Activated T-cell treated with anti-CD3 and anti-CD28 coated beads, Interleukin-2, amount 50 U/mL, for 4 hours (primary cell): ENCODE measurements at regions not wholly inside any gene's neighbourhood (a gene's known extent, or its start where the extent isn't known, plus 50 kb on each side); places are given as distances from the start of the nearest gene placed in this dataset.
A peak's percentile ranks its signal among the peaks of the same experiment; 100 is the strongest.
"Not testable (repeated sequence)": the region's sequence is repeated elsewhere in the genome, so short reads cannot be mapped to it uniquely, and the experiment has no call there.

Source experiments
- ATAC-seq, 2 donors: fragments of 200-7000 bp; cut with Tn5 transposase; one replicate each; pipeline ENCODE4 v1.10.0; 2021
- DNase-seq: peaks from one replicate; pipeline ENCODE4 v3.0.0-alpha.2; 2020
- H3K27me3 Mint-ChIP-seq: one replicate; pipeline ENCODE4 v1.8.0; 2021; ENCODE audit warnings: low read depth, mixed read lengths
- H3K36me3 Mint-ChIP-seq: one replicate; pipeline ENCODE4 v1.8.0; 2022; ENCODE audit warnings: mixed read lengths; ENCODE audit not compliant: insufficient read depth
- H3K4me1 Mint-ChIP-seq: one replicate; pipeline ENCODE4 v1.8.0; 2021; ENCODE audit warnings: low read depth, mixed read lengths
- H3K4me3 Mint-ChIP-seq: one replicate; pipeline ENCODE4 v1.8.0; 2021; ENCODE audit warnings: mild to moderate bottlenecking, moderate library complexity, mixed read lengths
- H3K9me3 Mint-ChIP-seq: one replicate; pipeline ENCODE4 v1.8.0; 2021; ENCODE audit warnings: mixed read lengths

GRCh38 chr5:100641833-100642232 lies 106.7 kb downstream of the FAM174A start:
- Mint-ChIP-seq H3K4me3 (no peak overlapping the region), H3K27me3 (peaks cover 3% of the 10 kb centered on the region), H3K4me1 (no peaks in the 10 kb centered on the region), H3K36me3 (no peaks in the 10 kb centered on the region), H3K9me3 (no peaks in the 10 kb centered on the region)
- DNase-seq = no peak
- no peak for ATAC-seq

DNA sequence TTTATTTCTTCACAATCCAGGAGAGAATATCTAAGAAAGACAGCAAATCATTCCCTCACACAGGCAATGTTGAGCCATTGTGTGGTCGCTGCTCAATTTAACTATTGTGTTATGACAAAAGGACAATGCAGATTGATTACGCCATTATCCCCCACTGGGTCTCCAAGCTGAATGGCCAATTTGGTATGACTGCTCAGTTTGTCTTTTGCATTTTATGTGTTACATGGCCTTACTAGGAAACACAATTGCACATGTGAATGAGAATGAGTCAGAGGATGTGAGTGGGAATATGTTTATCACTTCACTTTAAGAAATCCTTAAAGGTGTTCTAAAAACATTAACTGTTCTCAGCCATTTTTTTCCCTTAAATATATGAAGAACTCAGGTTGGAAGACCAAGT lies 108.3 kb downstream of the FAM174A start:
- ATAC-seq (no peak), DNase-seq (no peak)
- H3K4me1 Mint-ChIP-seq = peaks cover 13% of the 10 kb centered on the region
- no peaks in the 10 kb centered on the region for H3K36me3 Mint-ChIP-seq
- H3K9me3 Mint-ChIP-seq = no peaks in the 10 kb centered on the region
- no peak overlapping the region for H3K4me3 Mint-ChIP-seq
- peaks cover 3% of the 10 kb centered on the region for H3K27me3 Mint-ChIP-seq

GRCh38 chr5:100644185-100644584 lies 109.0 kb downstream of the FAM174A start:
- no peak for ATAC-seq
- no peak overlapping the region for H3K4me3 Mint-ChIP-seq
- peaks cover 13% of the 10 kb centered on the region for H3K4me1 Mint-ChIP-seq
- no peaks in the 10 kb centered on the region for H3K36me3 Mint-ChIP-seq
- H3K27me3 Mint-ChIP-seq = peaks cover 3% of the 10 kb centered on the region
- H3K9me3 Mint-ChIP-seq = no peaks in the 10 kb centered on the region
- DNase-seq = no peak

DNA sequence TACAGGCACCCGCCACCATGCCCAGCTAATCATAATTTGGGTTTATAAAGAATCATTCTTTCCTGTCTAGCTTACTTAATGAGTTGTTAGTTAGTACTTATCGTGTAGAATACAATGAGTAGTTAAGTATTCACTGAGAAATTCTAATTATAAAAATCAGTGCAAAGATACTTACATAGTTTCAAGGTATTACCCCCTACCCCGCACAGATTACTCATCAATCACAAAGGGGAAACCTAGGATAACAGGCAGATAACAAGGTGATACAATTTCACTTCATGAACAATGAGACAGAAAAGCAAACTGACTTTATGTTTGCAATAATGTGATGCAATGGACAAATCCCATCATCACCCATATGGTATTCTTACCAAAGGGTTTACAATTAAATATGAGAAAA lies 109.6 kb downstream of the FAM174A start:
- no peak for ATAC-seq
- no peak overlapping the region for H3K4me3 Mint-ChIP-seq
- no peak for DNase-seq
- H3K36me3 Mint-ChIP-seq = no peaks in the 10 kb centered on the region
- peaks cover 13% of the 10 kb centered on the region for H3K4me1 Mint-ChIP-seq
- H3K27me3 Mint-ChIP-seq = peaks cover 3% of the 10 kb centered on the region
- no peaks in the 10 kb centered on the region for H3K9me3 Mint-ChIP-seq

GRCh38 chr5:100646011-100646410 lies 110.8 kb downstream of the FAM174A start:
- Mint-ChIP-seq H3K9me3 (no peaks in the 10 kb centered on the region), H3K4me1 (peaks cover 13% of the 10 kb centered on the region), H3K27me3 (peaks cover 1% of the 10 kb centered on the region), H3K4me3 (no peak overlapping the region), H3K36me3 (no peaks in the 10 kb centered on the region)
- ATAC-seq (no peak), DNase-seq (no peak)

DNA sequence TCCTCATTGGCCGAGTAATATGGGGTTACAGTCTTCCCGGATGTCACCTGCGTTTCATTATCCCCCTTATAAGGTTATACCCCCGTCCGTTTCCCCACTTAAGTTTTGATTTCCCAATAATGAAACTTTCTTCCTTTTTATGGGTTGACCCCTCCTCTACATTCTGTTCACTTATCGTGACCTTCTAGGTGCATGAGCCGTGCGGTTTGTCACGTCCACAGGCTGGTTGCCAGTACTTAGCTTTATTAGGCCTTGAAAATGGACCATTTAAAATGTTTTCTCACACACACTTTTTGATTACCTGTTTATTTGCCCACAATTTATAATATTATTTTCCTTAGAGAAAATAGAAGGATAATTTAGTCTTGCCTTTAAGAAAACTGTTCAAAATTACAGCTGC lies 111.5 kb downstream of the FAM174A start:
- DNase-seq = no peak
- ATAC-seq = no peak
- Mint-ChIP-seq H3K9me3 (no peaks in the 10 kb centered on the region), H3K36me3 (no peaks in the 10 kb centered on the region), H3K4me1 (peaks cover 13% of the 10 kb centered on the region), H3K27me3 (peaks cover 1% of the 10 kb centered on the region), H3K4me3 (no peak overlapping the region)

- DNase-seq (no peak), ATAC-seq (no peak)
- Mint-ChIP-seq H3K4me1 (peaks cover 13% of the 10 kb centered on the region), H3K27me3 (no peaks in the 10 kb centered on the region), H3K9me3 (no peaks in the 10 kb centered on the region), H3K4me3 (peak overlapping the region; percentile 41), H3K36me3 (no peaks in the 10 kb centered on the region)
These were observed 112.5 kb downstream of the FAM174A start for GRCh38 chr5:100647461-100648230.

DNA sequence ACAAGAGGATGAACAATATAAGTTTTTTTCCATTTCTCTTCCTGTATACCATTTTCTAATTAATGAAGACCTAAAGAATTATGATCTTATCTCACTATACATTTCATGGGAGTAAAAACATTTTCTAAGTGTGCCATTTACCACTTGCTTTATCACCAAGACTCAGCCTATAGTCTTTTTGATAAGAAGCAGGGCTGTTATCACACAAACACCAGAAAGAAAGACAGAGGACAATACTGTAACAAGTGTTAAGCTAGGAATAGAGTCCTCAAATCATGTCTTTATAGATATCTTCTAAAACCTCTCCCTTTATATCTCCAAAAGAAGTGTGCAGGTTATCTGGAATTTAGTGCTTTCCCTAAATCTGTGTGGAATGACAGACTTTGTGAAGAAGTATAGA lies 119.7 kb downstream of the FAM174A start:
- peaks cover 9% of the 10 kb centered on the region for H3K4me1 Mint-ChIP-seq
- DNase-seq (no peak), ATAC-seq (no peak)
- H3K27me3 Mint-ChIP-seq = no peaks in the 10 kb centered on the region
- H3K36me3 Mint-ChIP-seq = no peaks in the 10 kb centered on the region
- no peaks in the 10 kb centered on the region for H3K9me3 Mint-ChIP-seq
- H3K4me3 Mint-ChIP-seq = no peak overlapping the region

- not testable (repeated sequence) for ATAC-seq, H3K4me1 Mint-ChIP-seq, H3K4me3 Mint-ChIP-seq, H3K36me3 Mint-ChIP-seq, H3K27me3 Mint-ChIP-seq, H3K9me3 Mint-ChIP-seq, DNase-seq
These were observed 121.6 kb downstream of the FAM174A start for GRCh38 chr5:100656771-100657170.

GRCh38 chr5:100659080-100659795 lies 124.1 kb downstream of the FAM174A start:
- H3K9me3 Mint-ChIP-seq = no peaks in the 10 kb centered on the region
- H3K4me1 Mint-ChIP-seq = peaks cover 9% of the 10 kb centered on the region
- H3K4me3 Mint-ChIP-seq = no peak overlapping the region
- no peaks in the 10 kb centered on the region for H3K27me3 Mint-ChIP-seq
- DNase-seq (no peak), ATAC-seq (no peak)
- no peaks in the 10 kb centered on the region for H3K36me3 Mint-ChIP-seq

GRCh38 chr5:100664140-100664539 lies 129.0 kb downstream of the FAM174A start:
- H3K27me3 Mint-ChIP-seq = no peaks in the 10 kb centered on the region
- peaks cover 17% of the 10 kb centered on the region for H3K4me1 Mint-ChIP-seq
- no peak overlapping the region for H3K4me3 Mint-ChIP-seq
- ATAC-seq (no peak), DNase-seq (no peak)
- no peaks in the 10 kb centered on the region for H3K36me3 Mint-ChIP-seq
- H3K9me3 Mint-ChIP-seq = no peaks in the 10 kb centered on the region

DNA sequence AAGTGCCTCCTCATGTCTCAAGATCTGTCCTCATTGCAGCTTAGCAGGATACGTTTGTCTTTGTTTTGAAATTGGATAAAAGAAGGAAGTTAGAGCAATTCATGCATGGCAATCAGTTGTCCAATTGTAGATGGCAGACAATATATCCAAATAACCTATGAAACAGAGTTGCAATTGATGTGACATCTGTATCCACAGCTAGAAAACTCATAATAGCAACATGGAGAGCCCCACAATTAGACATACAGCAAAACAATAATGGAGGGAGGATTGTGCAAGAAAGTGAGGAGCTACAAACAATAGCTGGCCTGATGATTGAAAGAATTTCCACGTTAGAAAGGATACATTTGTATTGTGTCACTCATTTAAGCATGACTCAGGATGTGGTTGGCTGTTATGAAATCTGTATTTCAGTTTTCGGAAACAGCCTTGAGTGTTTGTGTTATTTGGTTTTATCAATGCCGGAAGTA lies 132.0 kb downstream of the FAM174A start:
- DNase-seq (no peak), ATAC-seq (peak; percentile 48 to 76)
- Mint-ChIP-seq H3K36me3 (no peaks in the 10 kb centered on the region), H3K9me3 (no peaks in the 10 kb centered on the region), H3K4me1 (peaks cover 11% of the 10 kb centered on the region), H3K27me3 (no peaks in the 10 kb centered on the region), H3K4me3 (no peak overlapping the region)

GRCh38 chr5:100668511-100668910 lies 133.3 kb downstream of the FAM174A start:
- Mint-ChIP-seq H3K4me1 (peaks cover 11% of the 10 kb centered on the region), H3K27me3 (no peaks in the 10 kb centered on the region), H3K36me3 (no peaks in the 10 kb centered on the region), H3K4me3 (no peak overlapping the region), H3K9me3 (no peaks in the 10 kb centered on the region)
- DNase-seq (no peak), ATAC-seq (no peak)

DNA sequence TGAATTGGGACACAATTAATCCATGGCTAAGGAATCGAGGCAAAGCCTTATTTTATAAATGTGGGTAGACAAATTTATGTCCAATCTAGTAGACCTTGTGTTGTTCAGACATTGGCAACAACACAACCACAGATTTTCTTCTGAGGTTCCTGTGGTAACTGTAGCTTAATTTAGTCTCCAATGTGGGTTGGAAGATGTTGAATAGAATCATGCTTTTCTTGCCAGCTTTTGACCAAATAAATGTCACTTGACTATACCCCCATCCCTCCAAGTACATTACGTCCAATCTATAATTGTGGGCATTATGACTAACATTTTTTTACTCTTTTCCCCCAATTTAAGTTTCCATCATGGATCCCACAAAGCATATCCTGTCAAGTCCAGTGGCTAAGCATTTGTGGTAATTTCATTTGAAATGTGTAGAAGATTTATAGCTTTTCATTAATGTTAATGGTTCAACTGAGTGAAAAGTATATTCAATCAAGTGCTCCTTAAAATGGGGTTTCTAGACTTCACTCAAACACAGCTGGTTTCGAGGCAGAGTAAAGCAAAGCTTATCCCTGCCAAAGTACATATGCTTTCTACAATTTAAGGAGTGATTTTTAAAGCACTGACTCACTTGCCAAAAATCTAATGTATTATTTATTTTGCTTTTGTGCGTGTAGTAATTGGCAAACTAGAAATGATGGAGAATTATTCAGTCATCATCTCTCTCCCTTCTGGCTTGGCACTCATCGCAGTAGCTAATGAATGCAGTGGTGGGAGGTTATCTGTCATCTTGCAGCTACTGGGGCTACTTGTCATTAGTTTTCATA lies 141.8 kb downstream of the FAM174A start:
- ATAC-seq = no peak
- Mint-ChIP-seq H3K9me3 (peaks cover 10% of the 10 kb centered on the region), H3K27me3 (no peaks in the 10 kb centered on the region), H3K4me1 (no peaks in the 10 kb centered on the region), H3K36me3 (no peaks in the 10 kb centered on the region), H3K4me3 (no peak overlapping the region)
- DNase-seq = no peak
